SU-DHL-6 (cell line): ENCODE measurements at regions not wholly inside any gene's neighbourhood (a gene's known extent, or its start where the extent isn't known, plus 50 kb on each side); places are given as distances from the start of the nearest gene placed in this dataset.

Experiments used
- CTCF ChIP-seq: fragments of 200-600 bp; sonication (generic); IDR thresholded peaks from one replicate; pipeline ENCODE4 v1.5.1; 2017; ENCODE audit warnings: antibody characterized with exemption, mild to moderate bottlenecking, low read length, moderate library complexity; ENCODE audit not compliant: insufficient read depth, poor library complexity, severe bottlenecking
- EZH2phosphoT487 ChIP-seq: fragments of 200-600 bp; sonication (generic), shearing (Covaris generic); conservative IDR thresholded peaks from 2 replicates; pipeline ENCODE4 v1.6.1; 2018; ENCODE audit warnings: mild to moderate bottlenecking, antibody characterized with exemption, low read length, moderate library complexity, mixed read lengths

- TF ChIP-seq CTCF = no peak
- no peak for TF ChIP-seq EZH2phosphoT487
Observed at GRCh38 chr20:52082612-52083011, 109.0 kb downstream of the ZFP64 start.
